Panc1 (cell line): ENCODE measurements at regions not wholly inside any gene's neighbourhood (a gene's known extent, or its start where the extent isn't known, plus 50 kb on each side); places are given as distances from the start of the nearest gene placed in this dataset.

ENCODE experiments used
- ATAC-seq: fragments of 200-7000 bp; cut with Tn5 transposase; 2 replicates; pipeline ENCODE4 v1.9.1; 2020; ENCODE audit warnings: mild to moderate bottlenecking, moderate library complexity
- BruUV-seq: library from RNA; stranded (reverse); fragments of 400-500 nt; replicated peaks from 2 replicates; lab custom pipeline; 2021; lab: Mats Ljungman, UMichigan
- CTCF ChIA-PET: fragments of 300-600 bp; sonication (Branson Sonifier 250); formaldehyde crosslinking; loops from one replicate; lab custom pipeline; 2022; ENCODE audit warnings: antibody characterized with exemption; lab: Charles Lee
- POLR2A ChIA-PET: fragments of 300-600 bp; sonication (Branson Sonifier 250); formaldehyde crosslinking; loops from one replicate; lab custom pipeline; 2022; ENCODE audit warnings: antibody characterized with exemption; lab: Charles Lee
- DNase-seq: peaks from one replicate; pipeline ENCODE4 v3.0.0-alpha.2; 2010; ENCODE audit warnings: low read depth, low spot score
- H3K27ac ChIP-seq: 2 replicates; pipeline ENCODE4 v1.5.1; 2011; ENCODE audit warnings: mild to moderate bottlenecking, low read length, inconsistent platforms
- H3K27me3 ChIP-seq: fragments of 200-500 bp; sonication (Bioruptor generic); 2 replicates; pipeline ENCODE4 v1.6.0; 2014; ENCODE audit warnings: low read length, inconsistent platforms; ENCODE audit not compliant: control insufficient read depth, insufficient read depth
- H3K36me3 ChIP-seq: fragments of 200-500 bp; sonication (Bioruptor generic); 2 replicates; pipeline ENCODE4 v1.5.1; 2014; ENCODE audit warnings: inconsistent platforms, mild to moderate bottlenecking, low read length, moderate library complexity; ENCODE audit not compliant: control insufficient read depth, insufficient read depth
- H3K4me1 ChIP-seq: 2 replicates; pipeline ENCODE4 v1.5.1; 2011; ENCODE audit warnings: inconsistent platforms, mild to moderate bottlenecking, low read length, moderate library complexity; ENCODE audit not compliant: control insufficient read depth, insufficient read depth
- H3K4me3 ChIP-seq, 2 experiments: 2 replicates each; pipeline ENCODE4 v1.5.1; 2011 to 2012; ENCODE audit warnings: low read depth in 2 of 2, low read length in 2 of 2, mild to moderate bottlenecking in 2 of 2, inconsistent platforms in 1 of 2, moderate library complexity in 1 of 2
- H3K9me3 ChIP-seq: fragments of 200-500 bp; sonication (Bioruptor generic); 2 replicates; pipeline ENCODE4 v1.5.1; 2014; ENCODE audit warnings: low read depth, mild to moderate bottlenecking, inconsistent platforms, low read length, moderate library complexity; ENCODE audit not compliant: control insufficient read depth, insufficient read depth
- CTCF ChIP-seq: fragments of 450-650 bp; IDR thresholded peaks from 2 replicates; pipeline ENCODE4 v1.5.1; 2017; ENCODE audit warnings: mild to moderate bottlenecking
- POLR2AphosphoS5 ChIP-seq: IDR thresholded peaks from 2 replicates; pipeline ENCODE4 v1.6.1; 2012; ENCODE audit warnings: mild to moderate bottlenecking, low read depth, low read length, moderate library complexity
- REST ChIP-seq, 2 experiments: IDR thresholded peaks; 2 replicates each; pipeline ENCODE4 v1.6.1; 2011 to 2012; ENCODE audit warnings: low read depth in 2 of 2, control low read depth in 1 of 2, low read length in 1 of 2, mild to moderate bottlenecking in 1 of 2, moderate library complexity in 1 of 2; ENCODE audit not compliant: insufficient read depth in 1 of 2
- SIN3A ChIP-seq: IDR thresholded peaks from 2 replicates; pipeline ENCODE4 v1.6.1; 2012; ENCODE audit warnings: low read depth, mild to moderate bottlenecking, low read length, moderate library complexity, borderline replicate concordance; ENCODE audit not compliant: insufficient read depth
- TCF7L2 ChIP-seq: IDR thresholded peaks from 2 replicates; pipeline ENCODE4 v1.6.1; 2011; ENCODE audit warnings: mild to moderate bottlenecking, low read depth, low read length, inconsistent platforms
- in situ Hi-C: cut with HindIII; loops from 2 replicates; pipeline ENCODE4 v1.10.0; 2016; ENCODE audit warnings: low sequenced_read_pairs, low pct_unique_long_range_greater_than_20kb
- intact Hi-C: fragments of 100-400 bp; cut with micrococcal nuclease; formaldehyde crosslinking; loops from one replicate; pipeline ENCODE4 v1.10.0; 2022; ENCODE audit not compliant: unreplicated experiment

- TF ChIP-seq TCF7L2 (no peak), REST (IDR thresholded peaks at IDR 0.05; ENCODE audit: insufficient read depth in 1 of 2, low read depth in 2 of 2, low read length in 1 of 2) (no peak), SIN3A (no peak), CTCF (no peak), POLR2AphosphoS5 (no peak)
- Histone ChIP-seq H3K4me3 (no peak overlapping the region), H3K4me1 (no peaks in the 10 kb centered on the region; the same call in 1 of the 2 replicates), H3K27me3 (no peaks in the 10 kb centered on the region), H3K36me3 (no peaks in the 10 kb centered on the region), H3K9me3 (no peaks in the 10 kb centered on the region), H3K27ac (no peak overlapping the region)
- ChIA-PET CTCF (no interaction called here), POLR2A (no interaction called here)
- DNase-seq = no peak
- intact Hi-C loops = no loop called here
- no peak for ATAC-seq
- BruUV-seq = no TSS peak
- in situ Hi-C loops = no loop called here
Observed at GRCh38 chr2:239809391-239809790, 215.8 kb downstream of the NDUFA10 start.

GRCh38 chr2:239807568-239807967 is 217.6 kb downstream of the NDUFA10 start:
- POLR2A ChIA-PET = no interaction called here
- CTCF ChIA-PET = no interaction called here
- H3K27me3 ChIP-seq = no peaks in the 10 kb centered on the region

More at GRCh38 chr2:239807568-239807967, 217.6 kb downstream of the NDUFA10 start:
- no peak overlapping the region for H3K4me3 ChIP-seq
- DNase-seq = no peak
- H3K9me3 ChIP-seq = no peaks in the 10 kb centered on the region
- TF ChIP-seq TCF7L2 = no peak
- no peak for TF ChIP-seq SIN3A
- no peak for TF ChIP-seq REST (IDR thresholded peaks at IDR 0.05; ENCODE audit: insufficient read depth in 1 of 2, low read depth in 2 of 2, low read length in 1 of 2)
- no peak for TF ChIP-seq POLR2AphosphoS5
- TF ChIP-seq CTCF = no peak
- ATAC-seq = no peak
- intact Hi-C loops (no loop called here), in situ Hi-C loops (no loop called here)
- no peak overlapping the region for H3K27ac ChIP-seq
- H3K36me3 ChIP-seq = no peaks in the 10 kb centered on the region
- no TSS peak for BruUV-seq
- H3K4me1 ChIP-seq = no peaks in the 10 kb centered on the region
